HepG2 (cell line): ENCODE measurements at regions not wholly inside any gene's neighbourhood (a gene's known extent, or its start where the extent isn't known, plus 50 kb on each side); places are given as distances from the start of the nearest gene placed in this dataset.

Source experiments
- ATAC-seq: fragments of 200-7000 bp; cut with Tn5 transposase; 3 replicates; pipeline ENCODE4 v1.9.1; 2020; ENCODE audit warnings: mild to moderate bottlenecking, moderate library complexity
- BruUV-seq: library from RNA; stranded (reverse); fragments of 400-500 nt; replicated peaks from 2 replicates; lab custom pipeline; 2021; lab: Mats Ljungman, UMichigan
- CTCF ChIA-PET: fragments of 300-600 bp; formaldehyde crosslinking; extraction: SDS; loops from one replicate; lab custom pipeline; 2021; ENCODE audit warnings: low total read pairs, inconsistent platforms, low intra/inter-chr PET ratio; lab: Yijun Ruan, JAX
- POLR2A ChIA-PET: fragments of 350-600 bp; sonication (Branson Sonifier 250); formaldehyde crosslinking; loops from one replicate; lab custom pipeline; 2020; ENCODE audit warnings: antibody characterized with exemption, inconsistent platforms; lab: Yijun Ruan, JAX
- DNase-seq: peaks from one replicate; pipeline ENCODE4 v3.0.0-alpha.2; 2015; ENCODE audit warnings: low spot score
- FAIRE-seq: peaks from 3 replicates; lab custom pipeline; 2011; peaks lifted over from hg19 to GRCh38; lab: Jason Lieb, UNC
- H2AFZ ChIP-seq: one replicate; pipeline ENCODE4 v1.6.1; 2011; ENCODE audit warnings: low read length, inconsistent platforms
- H3K27ac ChIP-seq: fragments of 300-600 bp; 3 replicates; pipeline ENCODE4 v1.8.0; 2011; ENCODE audit warnings: mixed run types, mild to moderate bottlenecking, mixed read lengths, low read length, inconsistent platforms; ENCODE audit not compliant: insufficient read depth; ENCODE audit errors: extremely low read length
- H3K27me3 ChIP-seq, 2 experiments: fragments of 200-600 bp in 1 of 2; 2 replicates in 1 of 2; 3 replicates in 1 of 2; pipeline versions ENCODE4 v1.6.0 to v1.8.0; 2011; ENCODE audit warnings: low read length in 2 of 2, mild to moderate bottlenecking in 2 of 2, moderate library complexity in 2 of 2, inconsistent platforms in 1 of 2; ENCODE audit not compliant: insufficient read depth in 2 of 2, control insufficient read depth in 1 of 2
- H3K36me3 ChIP-seq, 2 experiments: fragments of 200-600 bp in 1 of 2; replicated peaks in 1 of 2; 2 replicates in 1 of 2; 3 replicates in 1 of 2; pipeline versions ENCODE4 v1.5.1 to v1.8.0; 2011; ENCODE audit warnings: low read length in 2 of 2, inconsistent platforms in 1 of 2; ENCODE audit not compliant: insufficient read depth in 2 of 2, control insufficient read depth in 1 of 2
- H3K4me1 ChIP-seq: 2 replicates; pipeline ENCODE4 v1.5.1; 2012; ENCODE audit warnings: low read length, inconsistent platforms; ENCODE audit not compliant: insufficient read depth
- H3K4me2 ChIP-seq: 2 replicates; pipeline ENCODE4 v1.6.0; 2011; ENCODE audit warnings: low read depth, low read length, inconsistent platforms
- H3K4me3 ChIP-seq, 3 experiments: fragments of 200-600 bp in 1 of 3; sonication (generic), shearing (Covaris generic) in 1 of 3; replicated peaks in 1 of 3; 2 replicates each; pipeline ENCODE4 v1.5.1; 2011 to 2016; ENCODE audit warnings: low read length in 3 of 3, inconsistent platforms in 2 of 3, low read depth in 2 of 3, mild to moderate bottlenecking in 2 of 3, control low read depth in 1 of 3, mixed read lengths in 1 of 3; ENCODE audit not compliant: insufficient read depth in 1 of 3
- H3K79me2 ChIP-seq: one replicate; pipeline ENCODE4 v1.6.1; 2011; ENCODE audit warnings: low read length, inconsistent platforms; ENCODE audit not compliant: insufficient read depth
- H3K9ac ChIP-seq: 2 replicates; pipeline ENCODE4 v1.6.0; 2011; ENCODE audit warnings: mild to moderate bottlenecking, low read depth, low read length, inconsistent platforms; ENCODE audit not compliant: insufficient read depth
- H3K9me3 ChIP-seq: 2 replicates; pipeline ENCODE4 v1.5.1; 2012; ENCODE audit warnings: mild to moderate bottlenecking, low read length
- H4K20me1 ChIP-seq: 2 replicates; pipeline ENCODE4 v1.6.0; 2011; ENCODE audit warnings: inconsistent platforms, mild to moderate bottlenecking, low read length, moderate library complexity; ENCODE audit not compliant: insufficient read depth
- CREM ChIP-seq, 2 experiments: sonication (generic) in 1 of 2; formaldehyde crosslinking in 1 of 2; IDR thresholded peaks; 2 replicates each; pipeline versions ENCODE4 v1.4.0 to v1.6.1; 2016 to 2020; ENCODE audit warnings: antibody characterized with exemption in 1 of 2, mild to moderate bottlenecking in 1 of 2, missing genetic modification reagents in 1 of 2
- JARID2 ChIP-seq: sonication (generic); formaldehyde crosslinking; IDR thresholded peaks from 2 replicates; pipeline ENCODE4 v1.8.1; 2023; ENCODE audit warnings: missing genetic modification reagents, inconsistent platforms; ENCODE audit not compliant: insufficient replicate concordance
- JUNB ChIP-seq: sonication (generic); formaldehyde crosslinking; IDR thresholded peaks from 2 replicates; pipeline ENCODE4 v1.8.0; 2022; ENCODE audit warnings: missing genetic modification reagents, mild to moderate bottlenecking, borderline replicate concordance
- NCOA5 ChIP-seq: sonication (generic); formaldehyde crosslinking; IDR thresholded peaks from 2 replicates; pipeline ENCODE4 v1.4.0; 2020; ENCODE audit warnings: missing genetic modification reagents
- RNF2 ChIP-seq: fragments of 450-650 bp; conservative IDR thresholded peaks from 2 replicates; pipeline ENCODE4 v1.6.1; 2016; ENCODE audit warnings: low read depth
- ZFP36 ChIP-seq: fragments of 150-350 bp; IDR thresholded peaks from 2 replicates; pipeline ENCODE4 v1.6.1; 2018; ENCODE audit warnings: borderline replicate concordance, low read length, low read depth; ENCODE audit not compliant: partially characterized antibody
- ZNF44 ChIP-seq: sonication (generic); formaldehyde crosslinking; IDR thresholded peaks from 2 replicates; pipeline ENCODE4 v1.5.1; 2020; ENCODE audit warnings: mild to moderate bottlenecking, missing genetic modification reagents
- ZNF501 ChIP-seq: sonication (generic); formaldehyde crosslinking; IDR thresholded peaks from 2 replicates; pipeline ENCODE4 v1.5.1; 2020; ENCODE audit warnings: mild to moderate bottlenecking, moderate library complexity, missing genetic modification reagents
- ZNF552 ChIP-seq: sonication (generic); formaldehyde crosslinking; IDR thresholded peaks from 2 replicates; pipeline ENCODE4 v1.9.0; 2022; ENCODE audit warnings: missing genetic modification reagents, mild to moderate bottlenecking, borderline replicate concordance
- ZNF589 ChIP-seq: sonication (generic); formaldehyde crosslinking; conservative IDR thresholded peaks from 2 replicates; pipeline ENCODE4 v1.8.0; 2022; ENCODE audit warnings: mild to moderate bottlenecking, moderate library complexity, missing genetic modification reagents
- WGBS: methylation state at CpG from one replicate; pipeline ENCODE4 v1.1.6; 2017; ENCODE audit warnings: low lambda C conversion rate; 5-methylcytosine and 5-hydroxymethylcytosine counted together
- in situ Hi-C: cut with HindIII; loops from 2 replicates; pipeline ENCODE4 v1.10.0; 2017; ENCODE audit warnings: low pct_unique_long_range_greater_than_20kb; ENCODE audit not compliant: extremely low pct_ligation_motif_present
- intact Hi-C: fragments of 100-400 bp; cut with micrococcal nuclease; formaldehyde crosslinking; loops from one replicate; pipeline ENCODE4 v1.10.0; 2022; ENCODE audit not compliant: unreplicated experiment
- TF ChIP-seq, protein P1 (sequence below): sonication (generic); formaldehyde crosslinking; IDR thresholded peaks from 2 replicates; pipeline ENCODE4 v1.4.0; 2020; ENCODE audit warnings: missing genetic modification reagents
- TF ChIP-seq, protein P2 (sequence below): sonication (generic); formaldehyde crosslinking; IDR thresholded peaks from 2 replicates; pipeline ENCODE4 v1.4.0; 2020; ENCODE audit warnings: mild to moderate bottlenecking, missing genetic modification reagents
- TF ChIP-seq, protein P3 (sequence below): sonication (generic); formaldehyde crosslinking; IDR thresholded peaks from 2 replicates; pipeline ENCODE4 v1.8.1; 2023; ENCODE audit warnings: mild to moderate bottlenecking, missing genetic modification reagents
- TF ChIP-seq, protein P4 (sequence below): sonication (generic); formaldehyde crosslinking; IDR thresholded peaks from 2 replicates; pipeline ENCODE4 v1.4.0; 2020; ENCODE audit warnings: missing genetic modification reagents
- TF ChIP-seq, protein P5 (sequence below): sonication (generic); formaldehyde crosslinking; IDR thresholded peaks from 2 replicates; pipeline ENCODE4 v1.8.0; 2022; ENCODE audit warnings: mild to moderate bottlenecking, missing genetic modification reagents

DNA sequence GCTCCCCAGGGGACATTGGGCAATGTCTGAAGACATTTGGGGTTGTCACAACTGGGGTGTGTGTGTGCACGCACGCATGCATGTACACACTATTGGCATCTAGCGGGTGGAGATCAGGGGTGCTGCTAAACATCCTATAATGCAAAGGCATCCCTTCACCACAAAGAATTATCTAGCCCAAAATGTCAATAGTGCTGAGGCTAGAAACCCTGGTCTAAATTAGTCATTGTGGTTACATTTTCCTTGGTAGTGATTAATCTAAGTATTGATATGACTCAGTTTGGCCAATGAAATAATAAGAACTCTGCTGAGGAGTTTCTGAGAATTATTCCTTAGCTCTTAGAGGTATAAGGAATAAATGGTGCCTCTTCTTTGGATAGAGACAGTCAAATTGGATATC lies 200.2 kb downstream of the CLCN4 start:
- BruUV-seq: no TSS peak
- ATAC-seq (no peak), DNase-seq (no peak), FAIRE-seq (no peak)
- WGBS: no CpG with 5 or more reads among the region's 3 CpGs
- H3K9me3 ChIP-seq: no peaks in the 10 kb centered on the region
- no peak overlapping the region for H3K9ac ChIP-seq
- POLR2A ChIA-PET: no interaction called here
- in situ Hi-C loops (no loop called here), intact Hi-C loops (no loop called here)
- no peak overlapping the region for H2AFZ ChIP-seq
- TF ChIP-seq ZNF44 (CRISPR knock-in tag) (no peak), ZNF589 (CRISPR knock-in tag) (no peak), ZFP36 (no peak), ZNF501 (CRISPR knock-in tag) (no peak), NCOA5 (no peak), RNF2 (no peak), JARID2 (CRISPR knock-in tag) (no peak), ZNF552 (no peak), JUNB (CRISPR knock-in tag) (no peak), CREM (IDR thresholded peaks at IDR 0.05) (no peak), CREM (CRISPR knock-in tag; IDR thresholded peaks at IDR 0.05) (no peak)
- TF ChIP-seq, protein P1, sequence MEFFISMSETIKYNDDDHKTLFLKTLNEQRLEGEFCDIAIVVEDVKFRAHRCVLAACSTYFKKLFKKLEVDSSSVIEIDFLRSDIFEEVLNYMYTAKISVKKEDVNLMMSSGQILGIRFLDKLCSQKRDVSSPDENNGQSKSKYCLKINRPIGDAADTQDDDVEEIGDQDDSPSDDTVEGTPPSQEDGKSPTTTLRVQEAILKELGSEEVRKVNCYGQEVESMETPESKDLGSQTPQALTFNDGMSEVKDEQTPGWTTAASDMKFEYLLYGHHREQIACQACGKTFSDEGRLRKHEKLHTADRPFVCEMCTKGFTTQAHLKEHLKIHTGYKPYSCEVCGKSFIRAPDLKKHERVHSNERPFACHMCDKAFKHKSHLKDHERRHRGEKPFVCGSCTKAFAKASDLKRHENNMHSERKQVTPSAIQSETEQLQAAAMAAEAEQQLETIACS (CRISPR knock-in tag): no peak
- TF ChIP-seq, protein P2, sequence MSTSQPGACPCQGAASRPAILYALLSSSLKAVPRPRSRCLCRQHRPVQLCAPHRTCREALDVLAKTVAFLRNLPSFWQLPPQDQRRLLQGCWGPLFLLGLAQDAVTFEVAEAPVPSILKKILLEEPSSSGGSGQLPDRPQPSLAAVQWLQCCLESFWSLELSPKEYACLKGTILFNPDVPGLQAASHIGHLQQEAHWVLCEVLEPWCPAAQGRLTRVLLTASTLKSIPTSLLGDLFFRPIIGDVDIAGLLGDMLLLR (CRISPR knock-in tag): no peak
- TF ChIP-seq, protein P3, sequence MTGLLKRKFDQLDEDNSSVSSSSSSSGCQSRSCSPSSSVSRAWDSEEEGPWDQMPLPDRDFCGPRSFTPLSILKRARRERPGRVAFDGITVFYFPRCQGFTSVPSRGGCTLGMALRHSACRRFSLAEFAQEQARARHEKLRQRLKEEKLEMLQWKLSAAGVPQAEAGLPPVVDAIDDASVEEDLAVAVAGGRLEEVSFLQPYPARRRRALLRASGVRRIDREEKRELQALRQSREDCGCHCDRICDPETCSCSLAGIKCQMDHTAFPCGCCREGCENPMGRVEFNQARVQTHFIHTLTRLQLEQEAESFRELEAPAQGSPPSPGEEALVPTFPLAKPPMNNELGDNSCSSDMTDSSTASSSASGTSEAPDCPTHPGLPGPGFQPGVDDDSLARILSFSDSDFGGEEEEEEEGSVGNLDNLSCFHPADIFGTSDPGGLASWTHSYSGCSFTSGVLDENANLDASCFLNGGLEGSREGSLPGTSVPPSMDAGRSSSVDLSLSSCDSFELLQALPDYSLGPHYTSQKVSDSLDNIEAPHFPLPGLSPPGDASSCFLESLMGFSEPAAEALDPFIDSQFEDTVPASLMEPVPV (CRISPR knock-in tag): no peak
- TF ChIP-seq, protein P4, sequence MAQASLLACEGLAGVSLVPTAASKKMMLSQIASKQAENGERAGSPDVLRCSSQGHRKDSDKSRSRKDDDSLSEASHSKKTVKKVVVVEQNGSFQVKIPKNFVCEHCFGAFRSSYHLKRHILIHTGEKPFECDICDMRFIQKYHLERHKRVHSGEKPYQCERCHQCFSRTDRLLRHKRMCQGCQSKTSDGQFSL (CRISPR knock-in tag): no peak
- TF ChIP-seq, protein P5, sequence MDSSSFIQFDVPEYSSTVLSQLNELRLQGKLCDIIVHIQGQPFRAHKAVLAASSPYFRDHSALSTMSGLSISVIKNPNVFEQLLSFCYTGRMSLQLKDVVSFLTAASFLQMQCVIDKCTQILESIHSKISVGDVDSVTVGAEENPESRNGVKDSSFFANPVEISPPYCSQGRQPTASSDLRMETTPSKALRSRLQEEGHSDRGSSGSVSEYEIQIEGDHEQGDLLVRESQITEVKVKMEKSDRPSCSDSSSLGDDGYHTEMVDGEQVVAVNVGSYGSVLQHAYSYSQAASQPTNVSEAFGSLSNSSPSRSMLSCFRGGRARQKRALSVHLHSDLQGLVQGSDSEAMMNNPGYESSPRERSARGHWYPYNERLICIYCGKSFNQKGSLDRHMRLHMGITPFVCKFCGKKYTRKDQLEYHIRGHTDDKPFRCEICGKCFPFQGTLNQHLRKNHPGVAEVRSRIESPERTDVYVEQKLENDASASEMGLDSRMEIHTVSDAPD (CRISPR knock-in tag): no peak
- H3K27me3 ChIP-seq: no peaks in the 10 kb centered on the region
- H3K4me2 ChIP-seq: no peak overlapping the region
- no peaks in the 10 kb centered on the region for H3K4me1 ChIP-seq
- H3K27ac ChIP-seq: no peak overlapping the region
- CTCF ChIA-PET: no interaction called here
- H3K36me3 ChIP-seq: no peaks in the 10 kb centered on the region
- no peaks in the 10 kb centered on the region for H3K79me2 ChIP-seq
- H4K20me1 ChIP-seq: no peaks in the 10 kb centered on the region
- no peak overlapping the region for H3K4me3 ChIP-seq
